ENCODE measurements at regions not wholly inside any gene's neighbourhood (a gene's known extent, or its start where the extent isn't known, plus 50 kb on each side); places are given as distances from the start of the nearest gene placed in this dataset.

DNA sequence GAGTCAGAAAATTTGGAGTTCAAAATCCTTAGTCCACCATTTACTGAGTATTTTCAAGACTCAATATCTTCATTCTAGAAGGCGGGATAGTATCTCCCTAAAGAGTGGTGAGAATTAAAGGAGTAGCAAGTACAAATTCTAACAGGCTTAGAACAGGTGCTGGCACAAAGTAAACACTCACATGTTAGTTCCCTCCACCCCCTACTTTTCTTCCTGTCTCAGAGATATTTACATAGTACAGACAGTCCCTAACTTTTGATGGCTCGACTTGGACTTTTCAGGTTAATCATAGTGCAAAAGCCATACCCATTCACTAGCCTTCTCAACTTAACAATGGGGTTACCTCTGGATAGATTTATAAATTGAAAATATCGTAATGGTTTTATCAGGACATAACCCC, 476.2 kb upstream of the RASGRP1 start:
- Histone ChIP-seq H3K4me1 (ENCODE audit: control insufficient read depth in 1 of 2, insufficient read depth in 2 of 2, low read depth in 1 of 2, low read length in 1 of 2) (no peaks in the 10 kb centered on the region), H3K27me3 (ENCODE audit: insufficient read depth) (no peaks in the 10 kb centered on the region), H3K79me2 (ENCODE audit: insufficient read depth) (no peaks in the 10 kb centered on the region), H3K9ac (no peak overlapping the region), H3K4me2 (no peak overlapping the region), H3K27ac (ENCODE audit: low read depth in 2 of 2, low read length in 1 of 2) (no peak overlapping the region), H4K20me1 (ENCODE audit: insufficient read depth) (no peaks in the 10 kb centered on the region), H3K36me3 (replicated peaks in 1 of 2; ENCODE audit: control insufficient read depth in 1 of 2, insufficient read depth in 2 of 2, low read length in 1 of 2) (no peaks in the 10 kb centered on the region), H3K4me3 (ENCODE audit: low read depth in 2 of 2, low read length in 1 of 2) (no peak overlapping the region), H2AFZ (ENCODE audit: low read depth) (no peak overlapping the region), H3K9me2 (no peaks in the 10 kb centered on the region), H3F3A (replicated peaks; ENCODE audit: insufficient read depth) (no peaks in the 10 kb centered on the region), H3K9me3 (no peaks in the 10 kb centered on the region)
- WGBS (ENCODE audit: low lambda C conversion rate), result 93% methylated on average over 3 of the region's 3 CpGs
- no peak for DNase-seq
- ChIA-PET POLR2A (no interaction called here), CTCF (no interaction called here)
- TF ChIP-seq EZH2phosphoT487 (IDR thresholded peaks at IDR 0.05; ENCODE audit: borderline replicate concordance, low read depth), result no peak
- TF ChIP-seq, protein P1, sequence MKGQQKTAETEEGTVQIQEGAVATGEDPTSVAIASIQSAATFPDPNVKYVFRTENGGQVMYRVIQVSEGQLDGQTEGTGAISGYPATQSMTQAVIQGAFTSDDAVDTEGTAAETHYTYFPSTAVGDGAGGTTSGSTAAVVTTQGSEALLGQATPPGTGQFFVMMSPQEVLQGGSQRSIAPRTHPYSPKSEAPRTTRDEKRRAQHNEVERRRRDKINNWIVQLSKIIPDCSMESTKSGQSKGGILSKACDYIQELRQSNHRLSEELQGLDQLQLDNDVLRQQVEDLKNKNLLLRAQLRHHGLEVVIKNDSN (IDR thresholded peaks at IDR 0.05; ENCODE audit: borderline replicate concordance, low read depth), result no peak
- TF ChIP-seq FOXM1 (IDR thresholded peaks at IDR 0.05; ENCODE audit: low read depth), result no peak
- TF ChIP-seq RFX5 (IDR thresholded peaks at IDR 0.05; ENCODE audit: low read length), result no peak
- TF ChIP-seq GATA2 (CRISPR knock-in tag; IDR thresholded peaks at IDR 0.05), result no peak
- no peak for TF ChIP-seq FOSL2 (IDR thresholded peaks at IDR 0.05; ENCODE audit: borderline replicate concordance, low read depth)
- no peak for TF ChIP-seq JUND (IDR thresholded peaks at IDR 0.05)
- no peak for TF ChIP-seq YY1 (IDR thresholded peaks at IDR 0.05; ENCODE audit: low read depth)
- no peak for TF ChIP-seq RAD21 (IDR thresholded peaks at IDR 0.05; ENCODE audit: low read length)
- no peak for TF ChIP-seq MXI1 (IDR thresholded peaks at IDR 0.05; ENCODE audit: low read depth, low read length)
- no peak for TF ChIP-seq NFIC (IDR thresholded peaks at IDR 0.05; ENCODE audit: borderline replicate concordance)
- no peak for TF ChIP-seq MEF2A (IDR thresholded peaks at IDR 0.05; ENCODE audit: borderline replicate concordance, low read depth)
- no peak for TF ChIP-seq CHD2 (IDR thresholded peaks at IDR 0.05; ENCODE audit: low read length, partially characterized antibody)
- no peak for TF ChIP-seq REST (IDR thresholded peaks at IDR 0.05; ENCODE audit: low read depth, low read length)
- no peak for TF ChIP-seq FOXJ3 (CRISPR knock-in tag; IDR thresholded peaks at IDR 0.05)

- no peaks in the 10 kb centered on the region for H3K36me3 ChIP-seq (replicated peaks in 1 of 2; ENCODE audit: control insufficient read depth in 1 of 2, insufficient read depth in 2 of 2, low read length in 1 of 2)
- CTCF ChIA-PET, result interaction anchor here (1.5 to 1.6 kb wide), 2 partner anchors 21 to 225 kb away, joined by 3 to 6 read pairs; no protein-coding TSS in a partner anchor
- TF ChIP-seq REST (IDR thresholded peaks at IDR 0.05; ENCODE audit: low read depth, low read length) (no peak), MXI1 (IDR thresholded peaks at IDR 0.05; ENCODE audit: low read depth, low read length) (no peak), NRF1 (IDR thresholded peaks at IDR 0.05; ENCODE audit: low read depth, low read length) (no peak), SMC3 (IDR thresholded peaks at IDR 0.05; ENCODE audit: low read depth, low read length) (no peak), GATA2 (CRISPR knock-in tag; IDR thresholded peaks at IDR 0.05) (no peak), FOSL2 (IDR thresholded peaks at IDR 0.05; ENCODE audit: borderline replicate concordance, low read depth) (no peak), RAD21 (IDR thresholded peaks at IDR 0.05; ENCODE audit: low read length) (no peak), SIN3A (IDR thresholded peaks at IDR 0.05; ENCODE audit: borderline replicate concordance, low read depth, low read length) (no peak), RFX5 (IDR thresholded peaks at IDR 0.05; ENCODE audit: low read length) (no peak), EP300 (IDR thresholded peaks at IDR 0.05; ENCODE audit: borderline replicate concordance in 1 of 2, low read depth in 1 of 2, low read length in 1 of 2) (no peak), RXRA (IDR thresholded peaks at IDR 0.05; ENCODE audit: borderline replicate concordance, low read depth) (no peak)
Observed at GRCh38 chr15:39041979-39042495, 477.4 kb upstream of the RASGRP1 start.

More at GRCh38 chr15:39041979-39042495, 477.4 kb upstream of the RASGRP1 start:
- no peaks in the 10 kb centered on the region for H3K9me3 ChIP-seq
- H3K27me3 ChIP-seq (ENCODE audit: insufficient read depth), result no peaks in the 10 kb centered on the region
- H3K4me1 ChIP-seq (ENCODE audit: control insufficient read depth in 1 of 2, insufficient read depth in 2 of 2, low read depth in 1 of 2, low read length in 1 of 2), result no peaks in the 10 kb centered on the region
- no peak overlapping the region for H2AFZ ChIP-seq (ENCODE audit: low read depth)
- POLR2A ChIA-PET, result no interaction called here
- WGBS (ENCODE audit: low lambda C conversion rate), result 76% methylated on average over 4 of the region's 4 CpGs
- H3K79me2 ChIP-seq (ENCODE audit: insufficient read depth), result no peaks in the 10 kb centered on the region
- H3K9ac ChIP-seq, result no peak overlapping the region
- H3K4me2 ChIP-seq, result no peak overlapping the region
- H4K20me1 ChIP-seq (ENCODE audit: insufficient read depth), result no peaks in the 10 kb centered on the region
- no peaks in the 10 kb centered on the region for H3F3A ChIP-seq (replicated peaks; ENCODE audit: insufficient read depth)
- H3K27ac ChIP-seq (ENCODE audit: low read depth in 2 of 2, low read length in 1 of 2), result no peak overlapping the region
- DNase-seq, result no peak
- no peaks in the 10 kb centered on the region for H3K9me2 ChIP-seq
- no peak overlapping the region for H3K4me3 ChIP-seq (ENCODE audit: low read depth in 2 of 2, low read length in 1 of 2)

Measured in SK-N-SH (cell line).